ENCODE measurements at regions not wholly inside any gene's neighbourhood (a gene's known extent, or its start where the extent isn't known, plus 50 kb on each side); places are given as distances from the start of the nearest gene placed in this dataset.

DNA sequence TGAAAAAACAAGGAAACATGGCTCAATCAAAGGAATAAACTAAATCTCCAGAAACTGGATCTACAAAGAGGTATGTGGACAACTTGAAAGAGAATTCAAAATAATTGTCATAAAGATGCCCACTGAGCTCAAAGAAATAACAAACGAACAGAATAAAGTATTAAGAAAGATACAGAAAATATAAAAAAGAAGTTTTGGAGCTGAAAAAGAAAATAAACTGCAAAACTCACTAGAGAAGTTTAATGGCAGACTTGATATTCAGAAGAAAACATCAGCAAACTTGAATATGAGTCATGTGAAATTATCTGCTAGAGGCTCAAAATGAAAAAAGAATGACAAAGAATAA is 208.1 kb upstream of the SAMSN1 start:
- H3K4me3 ChIP-seq (ENCODE audit: low read depth in 1 of 2, low read length in 1 of 2): no peak overlapping the region
- no peaks in the 10 kb centered on the region for H3K4me1 ChIP-seq (ENCODE audit: control insufficient read depth in 1 of 2, insufficient read depth in 1 of 2, low read depth in 1 of 2, low read length in 1 of 2)
- H3K9me3 ChIP-seq: no peaks in the 10 kb centered on the region
- no peaks in the 10 kb centered on the region for H3K27me3 ChIP-seq
- TF ChIP-seq, protein P1, sequence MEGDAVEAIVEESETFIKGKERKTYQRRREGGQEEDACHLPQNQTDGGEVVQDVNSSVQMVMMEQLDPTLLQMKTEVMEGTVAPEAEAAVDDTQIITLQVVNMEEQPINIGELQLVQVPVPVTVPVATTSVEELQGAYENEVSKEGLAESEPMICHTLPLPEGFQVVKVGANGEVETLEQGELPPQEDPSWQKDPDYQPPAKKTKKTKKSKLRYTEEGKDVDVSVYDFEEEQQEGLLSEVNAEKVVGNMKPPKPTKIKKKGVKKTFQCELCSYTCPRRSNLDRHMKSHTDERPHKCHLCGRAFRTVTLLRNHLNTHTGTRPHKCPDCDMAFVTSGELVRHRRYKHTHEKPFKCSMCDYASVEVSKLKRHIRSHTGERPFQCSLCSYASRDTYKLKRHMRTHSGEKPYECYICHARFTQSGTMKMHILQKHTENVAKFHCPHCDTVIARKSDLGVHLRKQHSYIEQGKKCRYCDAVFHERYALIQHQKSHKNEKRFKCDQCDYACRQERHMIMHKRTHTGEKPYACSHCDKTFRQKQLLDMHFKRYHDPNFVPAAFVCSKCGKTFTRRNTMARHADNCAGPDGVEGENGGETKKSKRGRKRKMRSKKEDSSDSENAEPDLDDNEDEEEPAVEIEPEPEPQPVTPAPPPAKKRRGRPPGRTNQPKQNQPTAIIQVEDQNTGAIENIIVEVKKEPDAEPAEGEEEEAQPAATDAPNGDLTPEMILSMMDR (IDR thresholded peaks at IDR 0.05): no peak
- no peak overlapping the region for H3K27ac ChIP-seq
- H3K36me3 ChIP-seq: no peaks in the 10 kb centered on the region

DNA sequence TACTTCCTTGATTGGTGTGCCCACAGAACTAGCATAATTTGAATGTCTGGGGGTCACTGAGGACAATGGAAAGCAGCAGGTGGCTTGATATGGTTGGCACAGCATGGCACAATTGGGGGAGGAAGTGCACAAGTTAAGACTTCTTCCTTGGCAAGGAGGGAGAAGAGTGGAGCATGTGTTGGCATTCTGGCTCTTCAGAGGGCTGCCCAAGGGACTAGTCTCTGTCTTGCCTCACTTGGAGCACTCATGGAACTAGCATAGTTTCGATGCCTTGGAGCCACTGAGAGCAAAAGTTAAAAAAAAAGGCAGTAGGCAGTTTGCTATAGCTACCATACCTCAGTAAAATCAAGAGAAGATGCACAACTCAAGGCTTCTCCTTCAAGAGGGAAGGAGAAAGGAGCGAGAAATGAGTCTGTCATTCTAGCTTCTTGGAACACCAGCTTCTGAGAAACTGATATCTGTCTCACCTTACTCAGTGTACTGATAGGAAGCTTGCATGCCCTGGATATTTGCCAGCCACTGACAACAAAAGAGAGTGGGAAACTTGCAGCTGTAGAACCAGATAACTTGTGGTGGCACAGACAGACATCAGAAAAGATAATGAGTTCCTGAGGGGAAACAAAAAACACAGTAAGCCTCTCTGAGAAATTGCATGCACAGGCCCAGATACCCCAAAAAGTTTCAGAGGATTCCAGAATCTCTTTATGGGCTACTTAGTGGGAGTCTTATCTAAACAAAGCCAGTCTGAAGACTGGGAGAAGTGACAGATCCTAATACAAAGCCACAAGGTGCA is 207.5 kb upstream of the SAMSN1 start:
- H3K4me1 ChIP-seq (ENCODE audit: control insufficient read depth in 1 of 2, insufficient read depth in 1 of 2, low read depth in 1 of 2, low read length in 1 of 2): no peaks in the 10 kb centered on the region
- H3K27ac ChIP-seq: no peak overlapping the region
- no peaks in the 10 kb centered on the region for H3K27me3 ChIP-seq
- no peaks in the 10 kb centered on the region for H3K36me3 ChIP-seq
- no peaks in the 10 kb centered on the region for H3K9me3 ChIP-seq
- TF ChIP-seq, protein P1 (IDR thresholded peaks at IDR 0.05): no peak
- no peak overlapping the region for H3K4me3 ChIP-seq (ENCODE audit: low read depth in 1 of 2, low read length in 1 of 2)

DNA sequence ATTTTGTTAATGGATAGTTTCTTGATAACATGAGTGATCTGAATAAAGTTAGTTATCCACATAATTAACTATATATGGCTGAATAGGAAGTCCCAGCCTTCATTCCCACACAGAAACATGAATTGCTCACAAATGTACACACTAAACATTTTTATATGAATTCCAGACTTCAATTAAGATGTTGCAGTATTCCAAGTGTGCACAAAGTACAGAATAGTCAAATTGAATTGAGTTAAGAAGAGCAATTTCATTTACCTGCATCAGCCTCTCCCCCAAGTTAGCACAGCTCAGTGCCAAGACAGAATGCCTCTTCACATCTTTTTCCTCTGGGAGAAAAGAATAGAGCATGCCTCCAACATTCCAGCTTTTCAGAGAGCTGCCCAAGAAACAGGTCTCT is 207.0 kb upstream of the SAMSN1 start:
- Histone ChIP-seq H3K36me3 (no peaks in the 10 kb centered on the region), H3K9me3 (no peaks in the 10 kb centered on the region), H3K4me3 (ENCODE audit: low read depth in 1 of 2, low read length in 1 of 2) (no peak overlapping the region), H3K27ac (no peak overlapping the region), H3K27me3 (no peaks in the 10 kb centered on the region), H3K4me1 (ENCODE audit: control insufficient read depth in 1 of 2, insufficient read depth in 1 of 2, low read depth in 1 of 2, low read length in 1 of 2) (no peaks in the 10 kb centered on the region)
- TF ChIP-seq, protein P1 (IDR thresholded peaks at IDR 0.05): no peak

DNA sequence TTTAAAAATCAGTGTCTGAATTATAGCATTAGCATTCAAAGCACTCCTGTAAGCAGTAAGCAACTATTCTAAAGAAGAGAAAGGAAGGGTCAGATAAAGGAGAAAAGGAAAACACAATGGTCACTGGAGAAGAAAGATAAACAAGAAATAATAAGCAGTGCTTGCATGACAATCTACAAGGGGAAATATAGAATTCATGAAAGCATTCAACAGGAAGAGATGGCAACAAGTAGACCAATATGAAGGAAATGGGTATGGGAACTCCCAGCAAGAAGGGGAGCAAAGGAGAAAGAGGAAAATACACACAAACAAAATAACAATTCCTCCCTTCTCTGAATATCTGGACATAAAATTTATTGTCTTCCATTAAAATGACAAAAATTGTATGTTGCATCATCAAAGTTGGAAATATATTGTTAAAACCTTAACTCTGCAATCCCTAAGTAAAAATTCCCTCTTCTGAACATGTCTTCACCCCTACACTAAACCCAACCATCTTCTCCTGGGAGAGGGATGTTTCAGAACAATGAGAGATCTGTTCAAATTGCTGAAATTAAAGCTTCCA is 206.3 kb upstream of the SAMSN1 start:
- no peaks in the 10 kb centered on the region for H3K9me3 ChIP-seq
- TF ChIP-seq, protein P1 (IDR thresholded peaks at IDR 0.05): no peak
- H3K4me3 ChIP-seq (ENCODE audit: low read depth in 1 of 2, low read length in 1 of 2): no peak overlapping the region
- H3K36me3 ChIP-seq: no peaks in the 10 kb centered on the region
- H3K27me3 ChIP-seq: no peaks in the 10 kb centered on the region
- no peak overlapping the region for H3K27ac ChIP-seq
- no peaks in the 10 kb centered on the region for H3K4me1 ChIP-seq (ENCODE audit: control insufficient read depth in 1 of 2, insufficient read depth in 1 of 2, low read depth in 1 of 2, low read length in 1 of 2)

DNA sequence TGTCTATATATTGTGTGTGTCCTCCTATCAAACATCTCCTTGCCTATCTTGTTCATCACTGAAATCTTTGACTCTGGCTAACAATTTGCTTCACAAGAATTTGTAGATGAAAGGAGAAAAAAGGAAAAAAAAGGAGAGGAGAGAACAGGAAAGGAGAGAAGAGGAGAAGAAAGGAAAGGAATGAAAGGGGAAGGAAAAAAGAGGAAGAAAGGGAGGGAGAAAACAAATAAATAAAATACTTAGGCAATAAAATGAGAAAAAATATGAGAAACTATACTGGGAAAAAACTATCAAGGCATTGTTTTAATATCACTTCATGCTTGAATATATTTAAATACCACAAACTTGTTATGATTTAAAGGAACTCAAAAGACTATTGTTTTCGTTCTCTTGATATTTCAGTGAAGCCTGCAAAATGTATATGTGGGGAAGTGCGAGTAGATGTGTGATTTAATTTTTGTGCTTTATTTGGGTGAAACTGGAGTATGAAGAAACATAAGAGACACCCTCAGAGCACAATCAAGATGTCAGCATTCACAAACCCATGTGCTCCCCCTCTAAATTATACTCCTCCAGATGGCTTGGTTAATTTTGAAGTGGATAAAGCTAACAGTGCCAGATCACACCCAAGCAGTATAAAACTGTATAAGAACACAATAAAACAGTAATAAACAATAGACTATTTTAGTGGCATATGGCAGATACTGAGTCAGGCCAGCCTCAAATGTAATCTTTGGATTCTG is 205.7 kb upstream of the SAMSN1 start:
- Histone ChIP-seq H3K4me3 (ENCODE audit: low read depth in 1 of 2, low read length in 1 of 2) (no peak overlapping the region), H3K9me3 (no peaks in the 10 kb centered on the region), H3K27me3 (no peaks in the 10 kb centered on the region), H3K4me1 (ENCODE audit: control insufficient read depth in 1 of 2, insufficient read depth in 1 of 2, low read depth in 1 of 2, low read length in 1 of 2) (no peaks in the 10 kb centered on the region), H3K27ac (no peak overlapping the region), H3K36me3 (no peaks in the 10 kb centered on the region)
- TF ChIP-seq, protein P1 (IDR thresholded peaks at IDR 0.05): no peak

All from neutrophil (primary cell).